ENCODE measurements at regions not wholly inside any gene's neighbourhood (a gene's known extent, or its start where the extent isn't known, plus 50 kb on each side); places are given as distances from the start of the nearest gene placed in this dataset.
"Not testable (repeated sequence)": the region's sequence is repeated elsewhere in the genome, so short reads cannot be mapped to it uniquely, and the experiment has no call there.

GRCh38 chr2:13252615-13253014, 535.9 kb downstream of the TRIB2 start:
- DNase-seq: no peak

- no peak for DNase-seq
These were observed 538.7 kb downstream of the TRIB2 start for GRCh38 chr2:13255485-13255884.

GRCh38 chr2:13260402-13260801, 543.7 kb downstream of the TRIB2 start:
- DNase-seq: no peak

GRCh38 chr2:13266166-13266565, 549.4 kb downstream of the TRIB2 start:
- DNase-seq: no peak

DNA sequence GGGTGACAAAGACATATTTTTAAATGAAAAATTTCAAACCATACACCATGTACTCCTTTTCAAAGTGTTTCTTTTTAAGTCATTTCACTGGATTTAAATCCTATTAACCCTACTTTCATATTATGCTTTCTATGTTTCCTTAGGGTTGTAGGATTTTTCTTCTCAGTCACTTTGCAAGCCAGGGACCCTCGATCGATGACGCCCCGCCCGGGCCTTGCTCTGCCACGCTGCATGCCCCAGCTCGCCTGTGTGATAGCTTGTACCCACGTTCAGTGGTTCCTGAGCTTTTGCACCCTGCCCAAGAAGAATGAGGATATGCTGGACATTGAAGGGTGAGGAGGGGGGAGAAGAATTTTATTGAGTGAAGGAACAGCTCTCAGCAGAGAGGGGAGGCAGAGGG, 568.0 kb downstream of the TRIB2 start:
- no peak for DNase-seq

DNA sequence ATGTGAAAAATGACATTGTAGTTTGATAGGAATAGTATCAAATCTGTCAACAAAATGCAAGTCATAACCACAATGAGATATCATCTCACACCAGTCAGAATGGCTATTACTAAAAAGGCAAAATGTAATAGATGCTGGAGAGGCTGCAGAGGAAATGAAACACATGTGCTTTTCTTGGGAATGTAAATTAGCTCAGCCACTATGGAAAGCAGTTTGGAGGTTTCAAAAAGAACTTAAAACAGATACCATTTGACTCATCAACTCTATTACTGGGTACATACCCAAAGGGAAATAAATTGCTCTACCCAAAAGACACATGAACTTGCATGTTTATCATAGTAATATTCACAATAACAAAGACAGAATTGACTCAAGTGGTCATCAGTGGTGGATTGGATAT, 572.6 kb downstream of the TRIB2 start:
- DNase-seq: no peak

- not testable (repeated sequence) for DNase-seq
These were observed 591.7 kb downstream of the TRIB2 start for GRCh38 chr2:13308478-13308805.

GRCh38 chr2:13308989-13309388, 592.3 kb downstream of the TRIB2 start:
- DNase-seq: no peak

DNA sequence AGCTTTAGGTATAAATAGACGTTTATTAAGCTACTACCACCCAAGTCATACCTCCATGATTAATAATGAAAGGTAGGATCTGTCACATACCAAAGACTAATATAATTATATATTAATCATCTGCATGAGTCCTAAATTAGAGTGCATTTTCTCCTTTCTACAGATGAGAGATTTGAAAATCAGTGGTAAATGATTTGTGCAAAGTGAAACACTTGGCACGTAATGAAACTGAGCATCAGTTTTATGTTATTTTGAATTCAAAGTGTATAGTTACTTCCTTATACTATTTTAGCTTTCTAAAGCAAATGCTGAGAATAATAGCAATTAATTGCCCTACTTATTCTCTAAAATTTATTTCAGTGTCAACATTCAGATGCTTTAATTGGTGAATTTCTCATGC, 615.3 kb downstream of the TRIB2 start:
- DNase-seq: no peak

DNA sequence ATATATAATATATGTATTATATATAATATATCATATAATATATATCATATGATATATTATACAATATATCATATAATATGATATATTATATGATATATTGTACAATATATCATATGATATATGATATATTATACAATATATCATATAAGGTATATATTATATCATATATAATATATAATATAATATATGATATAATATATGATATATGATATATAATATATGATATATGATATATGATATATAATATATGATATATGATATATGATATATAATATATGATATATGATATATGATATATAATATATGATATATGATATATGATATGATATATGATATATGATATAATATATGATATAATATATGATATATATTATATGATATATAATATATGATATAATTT, 617.3 kb downstream of the TRIB2 start:
- not testable (repeated sequence) for DNase-seq

DNA sequence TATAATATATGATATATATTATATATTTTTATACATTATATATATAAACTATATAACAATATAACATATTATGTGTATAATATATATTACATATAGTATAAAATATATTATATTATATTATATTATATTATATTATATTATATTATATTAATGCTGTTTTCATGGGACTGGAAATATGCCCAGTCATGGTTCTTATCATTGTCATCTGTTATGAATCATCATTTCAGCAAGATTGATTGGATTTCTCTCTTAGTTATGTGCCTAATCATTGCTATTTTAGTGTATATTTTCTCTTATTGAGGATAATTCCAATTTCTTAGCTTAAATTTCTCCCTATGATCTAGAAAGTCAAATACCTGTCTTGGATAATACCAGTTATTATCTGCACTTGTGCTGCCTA, 617.8 kb downstream of the TRIB2 start:
- DNase-seq: no peak

DNA sequence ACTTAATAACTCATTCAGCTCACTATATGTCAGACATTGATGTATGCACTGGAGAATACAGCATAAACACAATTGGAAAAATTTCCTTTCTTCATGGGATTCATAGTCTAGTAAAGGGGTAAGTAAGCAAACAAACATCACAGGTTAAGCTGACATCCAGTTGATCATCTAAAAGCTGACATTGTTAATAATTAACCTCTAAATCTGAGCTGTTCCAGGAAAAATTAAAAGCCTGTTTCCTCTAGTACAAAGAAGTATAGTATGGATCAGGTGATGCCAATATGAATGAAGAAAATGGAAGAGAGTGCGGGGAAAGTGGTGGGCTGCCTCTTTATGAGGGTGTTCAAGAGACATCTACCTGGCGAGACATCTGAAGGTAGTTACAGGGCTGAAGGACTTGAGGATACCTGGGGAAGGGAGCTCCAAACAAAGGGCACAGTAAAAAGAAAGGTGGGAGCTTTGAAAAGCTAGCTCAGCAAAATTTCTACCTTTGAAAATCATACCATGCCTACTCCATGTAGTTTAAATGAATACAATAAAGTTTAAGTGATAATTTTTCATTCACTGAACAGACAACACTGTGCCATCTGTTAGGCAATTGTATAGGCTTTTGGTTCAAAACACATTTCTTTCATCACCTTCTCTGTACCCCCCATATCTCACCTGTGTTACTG, 619.3 kb downstream of the TRIB2 start:
- no peak for DNase-seq

- no peak for DNase-seq
These were observed 634.3 kb downstream of the TRIB2 start for GRCh38 chr2:13351068-13351467.

GRCh38 chr2:13353083-13353482, 636.3 kb downstream of the TRIB2 start:
- DNase-seq: no peak

- DNase-seq: no peak
These were observed 637.3 kb downstream of the TRIB2 start for GRCh38 chr2:13354031-13354430.

GRCh38 chr2:13381928-13382327, 665.2 kb downstream of the TRIB2 start:
- DNase-seq: not testable (repeated sequence)

DNA sequence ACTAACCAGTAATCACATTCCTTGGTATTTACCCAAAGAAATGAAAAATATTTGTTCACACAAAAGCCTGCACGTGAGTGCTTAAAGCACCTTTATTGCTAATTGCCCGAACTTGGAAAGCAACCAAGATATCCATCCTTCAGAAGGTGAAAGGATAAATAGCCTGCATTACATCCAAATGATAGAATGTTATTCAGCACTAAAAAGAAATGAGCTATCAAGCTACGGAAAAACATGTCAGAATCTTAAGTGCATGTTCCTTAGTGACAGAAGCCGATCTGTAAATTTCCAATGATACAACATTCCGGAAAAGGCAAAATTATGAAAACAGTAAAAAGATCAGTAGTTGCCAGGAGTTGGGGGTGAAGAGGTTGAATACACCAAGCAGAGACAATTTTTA, 672.4 kb downstream of the TRIB2 start:
- DNase-seq: not testable (repeated sequence)

- no peak for DNase-seq
These were observed 673.9 kb downstream of the TRIB2 start for GRCh38 chr2:13390676-13391075.

DNA sequence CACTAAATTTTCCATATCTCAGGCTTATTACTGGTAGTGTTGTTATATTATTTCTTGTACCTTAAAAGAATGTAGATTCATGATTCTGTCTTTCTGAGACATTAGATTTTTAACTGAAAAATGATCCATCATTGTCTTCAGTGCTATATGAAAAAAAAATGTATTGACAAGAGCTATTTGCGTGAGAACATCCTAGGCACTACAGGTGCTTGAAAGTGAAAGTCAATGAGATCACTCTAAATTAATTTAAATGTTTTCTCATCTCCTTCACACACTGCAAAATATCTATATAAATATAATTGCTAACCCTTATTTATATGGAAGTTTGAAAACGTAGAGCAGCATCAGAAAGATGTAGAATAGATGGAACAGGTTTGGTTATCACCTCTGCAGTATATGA, 684.6 kb downstream of the TRIB2 start:
- DNase-seq: no peak

- no peak for DNase-seq
These were observed 697.3 kb downstream of the TRIB2 start for GRCh38 chr2:13413989-13414388.

DNA sequence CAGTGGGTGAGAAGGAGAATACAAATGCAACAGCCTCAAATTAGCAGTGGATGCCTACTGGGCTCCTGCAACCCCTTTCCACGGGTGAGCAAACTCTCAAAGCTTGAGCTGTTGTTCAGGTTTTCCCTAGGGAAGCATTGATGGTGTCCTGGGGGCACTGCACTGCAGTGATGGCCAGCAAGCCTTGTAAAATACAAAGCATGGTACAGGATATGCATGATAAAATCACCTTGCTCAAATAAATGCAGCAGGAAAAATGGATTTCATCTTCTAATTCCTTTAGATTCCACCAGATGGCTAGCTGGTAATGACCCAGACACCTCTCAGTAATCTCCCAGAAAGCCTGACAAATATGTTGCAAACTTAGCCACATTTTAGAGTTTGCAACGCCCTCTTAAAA, 698.2 kb downstream of the TRIB2 start:
- DNase-seq: no peak

DNA sequence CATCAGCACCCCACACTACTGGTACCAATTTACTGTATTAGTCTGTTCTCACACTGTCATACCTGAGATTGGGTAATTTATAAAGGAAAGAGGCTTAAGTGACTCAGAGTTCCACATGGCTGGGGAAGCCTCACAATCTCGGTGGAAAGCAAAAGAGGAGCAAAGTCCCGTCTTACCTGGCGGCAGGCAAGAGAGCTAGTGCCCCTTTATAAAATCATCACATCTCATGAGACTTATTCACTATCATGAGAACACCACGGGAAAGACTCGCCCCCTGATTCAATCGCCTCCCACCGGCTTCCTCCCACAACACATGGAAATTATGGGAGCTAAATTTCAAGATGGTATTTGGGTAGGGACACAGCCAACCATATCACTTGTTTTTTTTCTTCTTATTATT, 717.2 kb downstream of the TRIB2 start:
- DNase-seq: no peak

DNA sequence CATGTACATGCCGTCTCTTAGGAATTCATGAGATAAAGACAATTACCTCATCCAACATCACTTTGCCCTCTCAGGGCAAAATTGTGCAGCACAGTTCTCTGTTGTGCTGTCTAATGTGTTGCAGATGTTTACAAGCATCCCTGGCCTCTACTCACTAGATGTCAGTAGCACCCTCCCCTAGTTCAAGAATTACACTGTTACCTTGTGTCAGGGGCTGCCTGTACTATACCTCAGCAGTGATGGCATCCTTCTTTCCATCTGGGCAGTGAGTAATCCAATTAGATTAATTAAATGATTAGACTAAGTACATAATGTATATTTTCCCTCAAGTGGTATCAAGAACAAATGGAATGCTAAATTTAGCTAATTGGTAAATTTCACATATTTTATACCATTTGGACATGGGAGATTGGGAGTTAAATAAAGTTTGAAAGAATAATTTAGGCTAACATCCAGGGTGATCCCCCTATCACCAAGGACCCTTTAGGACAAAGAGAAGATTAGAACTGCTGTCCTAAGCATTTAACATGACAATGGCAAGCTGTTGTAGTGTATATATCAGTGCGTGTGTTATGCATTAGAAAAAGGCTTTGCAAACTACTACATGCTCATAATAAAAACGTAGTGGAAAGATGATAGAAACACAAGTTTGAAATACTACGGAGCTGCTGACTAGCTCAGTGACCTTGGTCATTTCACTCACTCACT, 727.0 kb downstream of the TRIB2 start:
- not testable (repeated sequence) for DNase-seq

DNA sequence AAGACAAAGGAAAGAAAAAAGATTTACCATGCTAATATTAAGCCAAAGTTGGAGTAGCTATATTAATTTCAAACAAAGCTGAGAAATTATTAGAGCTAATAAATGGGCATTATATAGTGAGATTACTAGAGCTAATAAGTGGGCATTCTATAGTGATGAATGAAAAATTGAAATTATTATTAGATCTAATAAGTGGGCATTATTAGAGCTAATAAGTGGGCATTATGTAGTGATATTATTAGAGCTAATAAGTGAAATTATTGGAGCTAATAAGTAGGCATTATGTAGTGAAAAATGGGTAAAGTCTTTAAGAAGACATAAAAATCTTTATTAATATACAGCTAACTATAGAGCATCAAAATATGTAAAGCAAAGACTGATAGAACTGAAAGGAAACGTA, 745.7 kb downstream of the TRIB2 start:
- DNase-seq: no peak

DNA sequence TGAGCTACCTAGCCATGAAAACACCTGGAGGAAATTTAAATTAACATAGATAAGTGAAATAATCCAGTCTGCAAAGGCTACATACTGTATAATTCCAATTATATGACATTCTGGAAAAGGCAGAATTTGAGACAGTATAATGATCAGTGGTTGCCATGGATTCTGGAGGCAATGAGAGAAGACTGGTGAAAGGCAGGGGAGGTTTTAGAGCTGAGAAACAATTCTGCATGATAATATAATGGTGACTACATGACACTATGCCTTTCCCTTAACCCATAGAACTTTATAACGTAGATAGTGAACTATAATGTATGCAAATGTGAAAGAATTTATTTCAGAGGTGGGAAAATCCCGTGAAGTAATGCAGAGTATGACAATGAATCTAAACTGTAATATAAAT, 749.3 kb downstream of the TRIB2 start:
- DNase-seq: no peak
